ENCODE measurements at regions not wholly inside any gene's neighbourhood (a gene's known extent, or its start where the extent isn't known, plus 50 kb on each side); places are given as distances from the start of the nearest gene placed in this dataset.

GRCh38 chr13:61700181-61700580 lies 284.5 kb upstream of the PCDH20 start:
- TF ChIP-seq, protein P1, sequence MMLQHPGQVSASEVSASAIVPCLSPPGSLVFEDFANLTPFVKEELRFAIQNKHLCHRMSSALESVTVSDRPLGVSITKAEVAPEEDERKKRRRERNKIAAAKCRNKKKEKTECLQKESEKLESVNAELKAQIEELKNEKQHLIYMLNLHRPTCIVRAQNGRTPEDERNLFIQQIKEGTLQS (CRISPR knock-in tag; conservative IDR thresholded peaks at IDR 0.05), result no peak
- TF ChIP-seq, protein P2, sequence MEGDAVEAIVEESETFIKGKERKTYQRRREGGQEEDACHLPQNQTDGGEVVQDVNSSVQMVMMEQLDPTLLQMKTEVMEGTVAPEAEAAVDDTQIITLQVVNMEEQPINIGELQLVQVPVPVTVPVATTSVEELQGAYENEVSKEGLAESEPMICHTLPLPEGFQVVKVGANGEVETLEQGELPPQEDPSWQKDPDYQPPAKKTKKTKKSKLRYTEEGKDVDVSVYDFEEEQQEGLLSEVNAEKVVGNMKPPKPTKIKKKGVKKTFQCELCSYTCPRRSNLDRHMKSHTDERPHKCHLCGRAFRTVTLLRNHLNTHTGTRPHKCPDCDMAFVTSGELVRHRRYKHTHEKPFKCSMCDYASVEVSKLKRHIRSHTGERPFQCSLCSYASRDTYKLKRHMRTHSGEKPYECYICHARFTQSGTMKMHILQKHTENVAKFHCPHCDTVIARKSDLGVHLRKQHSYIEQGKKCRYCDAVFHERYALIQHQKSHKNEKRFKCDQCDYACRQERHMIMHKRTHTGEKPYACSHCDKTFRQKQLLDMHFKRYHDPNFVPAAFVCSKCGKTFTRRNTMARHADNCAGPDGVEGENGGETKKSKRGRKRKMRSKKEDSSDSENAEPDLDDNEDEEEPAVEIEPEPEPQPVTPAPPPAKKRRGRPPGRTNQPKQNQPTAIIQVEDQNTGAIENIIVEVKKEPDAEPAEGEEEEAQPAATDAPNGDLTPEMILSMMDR (IDR thresholded peaks at IDR 0.05), result no peak
- TF ChIP-seq FOXP1 (CRISPR knock-in tag; IDR thresholded peaks at IDR 0.05; ENCODE audit: borderline replicate concordance) (no peak), CREM (CRISPR knock-in tag; IDR thresholded peaks at IDR 0.05) (no peak), AFF4 (CRISPR knock-in tag; IDR thresholded peaks at IDR 0.05; ENCODE audit: borderline replicate concordance) (no peak), NFE2L1 (CRISPR knock-in tag; IDR thresholded peaks at IDR 0.05) (no peak), E2F5 (CRISPR knock-in tag; IDR thresholded peaks at IDR 0.05) (no peak), E2F1 (CRISPR knock-in tag; IDR thresholded peaks at IDR 0.05) (no peak), OVOL2 (CRISPR knock-in tag; IDR thresholded peaks at IDR 0.05; ENCODE audit: borderline replicate concordance) (no peak)
- TF ChIP-seq, protein P3, sequence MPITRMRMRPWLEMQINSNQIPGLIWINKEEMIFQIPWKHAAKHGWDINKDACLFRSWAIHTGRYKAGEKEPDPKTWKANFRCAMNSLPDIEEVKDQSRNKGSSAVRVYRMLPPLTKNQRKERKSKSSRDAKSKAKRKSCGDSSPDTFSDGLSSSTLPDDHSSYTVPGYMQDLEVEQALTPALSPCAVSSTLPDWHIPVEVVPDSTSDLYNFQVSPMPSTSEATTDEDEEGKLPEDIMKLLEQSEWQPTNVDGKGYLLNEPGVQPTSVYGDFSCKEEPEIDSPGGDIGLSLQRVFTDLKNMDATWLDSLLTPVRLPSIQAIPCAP (CRISPR knock-in tag; IDR thresholded peaks at IDR 0.05), result no peak
- TF ChIP-seq, protein P4, sequence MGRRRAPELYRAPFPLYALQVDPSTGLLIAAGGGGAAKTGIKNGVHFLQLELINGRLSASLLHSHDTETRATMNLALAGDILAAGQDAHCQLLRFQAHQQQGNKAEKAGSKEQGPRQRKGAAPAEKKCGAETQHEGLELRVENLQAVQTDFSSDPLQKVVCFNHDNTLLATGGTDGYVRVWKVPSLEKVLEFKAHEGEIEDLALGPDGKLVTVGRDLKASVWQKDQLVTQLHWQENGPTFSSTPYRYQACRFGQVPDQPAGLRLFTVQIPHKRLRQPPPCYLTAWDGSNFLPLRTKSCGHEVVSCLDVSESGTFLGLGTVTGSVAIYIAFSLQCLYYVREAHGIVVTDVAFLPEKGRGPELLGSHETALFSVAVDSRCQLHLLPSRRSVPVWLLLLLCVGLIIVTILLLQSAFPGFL (CRISPR knock-in tag; IDR thresholded peaks at IDR 0.05; ENCODE audit: borderline replicate concordance), result no peak
